NCI-H146 treated with DMSO at 0.1 percent for 48 hours (cell line): ENCODE measurements at regions not wholly inside any gene's neighbourhood (a gene's known extent, or its start where the extent isn't known, plus 50 kb on each side); places are given as distances from the start of the nearest gene placed in this dataset.
A peak's percentile ranks its signal among the peaks of the same experiment; 100 is the strongest.
"Not testable (repeated sequence)": the region's sequence is repeated elsewhere in the genome, so short reads cannot be mapped to it uniquely, and the experiment has no call there.

Experiments used
- DNase-seq: peaks from one replicate; lab custom pipeline; 2025; ENCODE audit not compliant: unreplicated experiment; lab: John Stamatoyannopoulos, UW

GRCh38 chr15:39261397-39262183, 319.3 kb upstream of the THBS1 start:
- DNase-seq: not testable (repeated sequence)

- DNase-seq: not testable (repeated sequence)
These were observed 317.7 kb upstream of the THBS1 start for GRCh38 chr15:39262995-39263772.

GRCh38 chr15:39265261-39265660, 315.6 kb upstream of the THBS1 start:
- no peak for DNase-seq

- no peak for DNase-seq
These were observed 314.0 kb upstream of the THBS1 start for GRCh38 chr15:39266890-39267289.

- DNase-seq: no peak
These were observed 313.2 kb upstream of the THBS1 start for GRCh38 chr15:39267685-39268084.

GRCh38 chr15:39269352-39269751, 311.5 kb upstream of the THBS1 start:
- no peak for DNase-seq

- DNase-seq: no peak
These were observed 311.1 kb upstream of the THBS1 start for GRCh38 chr15:39269821-39270220.

GRCh38 chr15:39270221-39270855, 310.5 kb upstream of the THBS1 start:
- DNase-seq: no peak

GRCh38 chr15:39270934-39271333, 309.9 kb upstream of the THBS1 start:
- DNase-seq: no peak

- DNase-seq: no peak
These were observed 308.0 kb upstream of the THBS1 start for GRCh38 chr15:39272901-39273300.

GRCh38 chr15:39273717-39274411, 307.0 kb upstream of the THBS1 start:
- peak; percentile 72 for DNase-seq

- DNase-seq: no peak
These were observed 305.8 kb upstream of the THBS1 start for GRCh38 chr15:39275066-39275465.

- no peak for DNase-seq
These were observed 301.6 kb upstream of the THBS1 start for GRCh38 chr15:39279311-39279710.

- DNase-seq: no peak
These were observed 299.8 kb upstream of the THBS1 start for GRCh38 chr15:39281094-39281493.

- no peak for DNase-seq
These were observed 298.1 kb upstream of the THBS1 start for GRCh38 chr15:39282663-39283208.

GRCh38 chr15:39283531-39283930, 297.3 kb upstream of the THBS1 start:
- no peak for DNase-seq

GRCh38 chr15:39285071-39285470, 295.8 kb upstream of the THBS1 start:
- DNase-seq: no peak

GRCh38 chr15:39285663-39286062, 295.2 kb upstream of the THBS1 start:
- DNase-seq: no peak

- no peak for DNase-seq
These were observed 294.2 kb upstream of the THBS1 start for GRCh38 chr15:39286706-39287105.

- DNase-seq: peak; percentile 24
These were observed 293.3 kb upstream of the THBS1 start for GRCh38 chr15:39287322-39288195.
